ENCODE measurements at regions not wholly inside any gene's neighbourhood (a gene's known extent, or its start where the extent isn't known, plus 50 kb on each side); places are given as distances from the start of the nearest gene placed in this dataset.

DNA sequence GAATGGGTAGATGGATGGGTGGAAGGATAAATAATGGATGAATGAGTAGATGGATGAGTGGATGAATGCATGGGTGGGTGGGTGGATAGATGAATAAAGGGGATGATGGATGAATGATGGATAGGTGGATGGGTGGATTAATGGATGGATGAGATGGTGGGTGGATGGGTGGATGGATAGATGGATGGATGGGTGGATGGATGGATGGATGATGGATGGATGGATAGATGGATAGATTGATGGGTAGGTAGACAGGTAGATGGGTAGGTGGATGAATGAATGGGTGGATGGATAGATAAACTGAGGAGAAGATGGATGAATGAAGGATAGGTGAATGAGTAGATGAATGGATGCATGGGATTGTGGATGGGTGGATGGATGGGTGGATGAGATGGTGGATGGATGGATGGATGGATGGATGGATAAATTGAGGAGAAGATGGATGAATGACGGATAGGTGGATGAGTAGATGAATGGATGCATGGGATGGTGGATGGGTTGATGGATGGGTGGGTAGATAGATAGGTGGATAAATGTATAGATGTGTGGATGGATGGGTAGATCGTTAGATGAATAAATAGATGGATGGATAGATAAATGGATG lies 331.3 kb downstream of the MN1 start:
- TF ChIP-seq, protein P1, sequence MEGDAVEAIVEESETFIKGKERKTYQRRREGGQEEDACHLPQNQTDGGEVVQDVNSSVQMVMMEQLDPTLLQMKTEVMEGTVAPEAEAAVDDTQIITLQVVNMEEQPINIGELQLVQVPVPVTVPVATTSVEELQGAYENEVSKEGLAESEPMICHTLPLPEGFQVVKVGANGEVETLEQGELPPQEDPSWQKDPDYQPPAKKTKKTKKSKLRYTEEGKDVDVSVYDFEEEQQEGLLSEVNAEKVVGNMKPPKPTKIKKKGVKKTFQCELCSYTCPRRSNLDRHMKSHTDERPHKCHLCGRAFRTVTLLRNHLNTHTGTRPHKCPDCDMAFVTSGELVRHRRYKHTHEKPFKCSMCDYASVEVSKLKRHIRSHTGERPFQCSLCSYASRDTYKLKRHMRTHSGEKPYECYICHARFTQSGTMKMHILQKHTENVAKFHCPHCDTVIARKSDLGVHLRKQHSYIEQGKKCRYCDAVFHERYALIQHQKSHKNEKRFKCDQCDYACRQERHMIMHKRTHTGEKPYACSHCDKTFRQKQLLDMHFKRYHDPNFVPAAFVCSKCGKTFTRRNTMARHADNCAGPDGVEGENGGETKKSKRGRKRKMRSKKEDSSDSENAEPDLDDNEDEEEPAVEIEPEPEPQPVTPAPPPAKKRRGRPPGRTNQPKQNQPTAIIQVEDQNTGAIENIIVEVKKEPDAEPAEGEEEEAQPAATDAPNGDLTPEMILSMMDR (IDR thresholded peaks at IDR 0.05; ENCODE audit: low read length): no peak
- TF ChIP-seq EZH2 (IDR thresholded peaks at IDR 0.05; ENCODE audit: borderline replicate concordance, low read length): no peak

Data from OCI-LY1 (cell line).